Esophagus muscularis mucosa (tissue), 4 donors: ENCODE measurements at regions not wholly inside any gene's neighbourhood (a gene's known extent, or its start where the extent isn't known, plus 50 kb on each side); places are given as distances from the start of the nearest gene placed in this dataset.

ENCODE experiments used
- DNase-seq: peaks from one replicate; pipeline ENCODE4 v3.0.0-alpha.2; 2017; ENCODE audit errors: extremely low spot score
- H3K27ac ChIP-seq, 4 donors: fragments of 200-600 bp; sonication (generic); replicated peaks in 1 of 4; 1 replicate in 3 of 4; 2 replicates in 1 of 4; pipeline ENCODE4 v1.5.1; 2016 to 2019; ENCODE audit warnings: mild to moderate bottlenecking in 1 of 4
- H3K27me3 ChIP-seq, 4 donors: fragments of 200-600 bp; sonication (generic); one replicate each; pipeline versions ENCODE4 v1.5.1 to v1.6.0; 2016 to 2019
- H3K36me3 ChIP-seq, 4 donors: fragments of 200-600 bp; sonication (generic); one replicate each; pipeline ENCODE4 v1.5.1; 2016 to 2019
- H3K4me1 ChIP-seq, 4 donors: fragments of 200-600 bp; sonication (generic); one replicate each; pipeline ENCODE4 v1.5.1; 2016 to 2019
- H3K4me3 ChIP-seq, 4 donors: fragments of 200-600 bp; sonication (generic); 1 replicate in 2 of 4; 2 replicates in 2 of 4; pipeline ENCODE4 v1.5.1; 2016 to 2019; ENCODE audit warnings: mild to moderate bottlenecking in 4 of 4, moderate library complexity in 1 of 4
- H3K9me3 ChIP-seq, 4 donors: fragments of 200-600 bp; sonication (generic); 1 replicate in 3 of 4; 2 replicates in 1 of 4; pipeline ENCODE4 v1.5.1; 2016 to 2019
- CTCF ChIP-seq, 3 experiments: fragments of 200-600 bp in 2 of 3; fragments of 450-650 bp in 1 of 3; sonication (generic) in 2 of 3; IDR thresholded peaks; one replicate each; pipeline ENCODE4 v1.5.1; 2017 to 2019; ENCODE audit warnings: antibody characterized with exemption in 3 of 3, mild to moderate bottlenecking in 2 of 3, moderate library complexity in 1 of 3
- EP300 ChIP-seq: sonication (generic); formaldehyde crosslinking; IDR thresholded peaks from one replicate; pipeline ENCODE4 v1.6.1; 2017; ENCODE audit warnings: antibody characterized with exemption
- POLR2A ChIP-seq: fragments of 450-650 bp; IDR thresholded peaks from one replicate; pipeline ENCODE4 v1.6.1; 2017; ENCODE audit warnings: antibody characterized with exemption, moderate library complexity, mild to moderate bottlenecking, low read depth
- POLR2AphosphoS5 ChIP-seq, 2 donors: sonication (generic); formaldehyde crosslinking; IDR thresholded peaks; one replicate each; pipeline ENCODE4 v1.6.1; 2017; ENCODE audit warnings: antibody characterized with exemption in 2 of 2
- WGBS: methylation state at CpG from one replicate; pipeline ENCODE4 v1.1.5; 2018; 5-methylcytosine and 5-hydroxymethylcytosine counted together
- intact Hi-C: fragments of 100-400 bp; cut with DNase I; formaldehyde crosslinking; loops from one replicate; pipeline ENCODE4 v1.15.1; 2023

GRCh38 chr17:73834684-73835343, 190.6 kb upstream of the SDK2 start:
- peaks cover 0 to 74% (median 3%) of the 10 kb centered on the region in 4 donors for H3K27me3 ChIP-seq
- intact Hi-C loops = no loop called here
- DNase-seq = no peak

GRCh38 chr17:73835605-73836004, 191.4 kb upstream of the SDK2 start:
- H3K27me3 ChIP-seq = peaks cover 0 to 75% (median 3%) of the 10 kb centered on the region in 4 donors
- no peaks in the 10 kb centered on the region for H3K36me3 ChIP-seq
- H3K4me1 ChIP-seq = no peaks in the 10 kb centered on the region
- 16% methylated on average over 8 of the region's 8 CpGs for WGBS
- H3K27ac ChIP-seq = no peak overlapping the region
- no peaks in the 10 kb centered on the region for H3K9me3 ChIP-seq
- DNase-seq = no peak
- H3K4me3 ChIP-seq = no peak overlapping the region
- intact Hi-C loops = no loop called here
- no peak for TF ChIP-seq POLR2A
- TF ChIP-seq CTCF (IDR thresholded peaks at IDR 0.05) = no peak
- TF ChIP-seq POLR2AphosphoS5 (IDR thresholded peaks at IDR 0.05) = no peak
- no peak for TF ChIP-seq EP300

More at GRCh38 chr17:73834684-73835343, 190.6 kb upstream of the SDK2 start:
- no peak overlapping the region for H3K27ac ChIP-seq
- H3K4me1 ChIP-seq = no peaks in the 10 kb centered on the region
- H3K4me3 ChIP-seq = no peak overlapping the region
- no peaks in the 10 kb centered on the region for H3K36me3 ChIP-seq
- no peak for TF ChIP-seq POLR2A
- TF ChIP-seq POLR2AphosphoS5 (IDR thresholded peaks at IDR 0.05) = no peak
- no peak for TF ChIP-seq CTCF (IDR thresholded peaks at IDR 0.05)
- no peak for TF ChIP-seq EP300
- no peaks in the 10 kb centered on the region for H3K9me3 ChIP-seq
- 71% methylated on average over 17 of the region's 17 CpGs for WGBS

GRCh38 chr17:73838815-73839214, 194.6 kb upstream of the SDK2 start:
- Histone ChIP-seq H3K27me3 (peaks cover 0 to 78% (median 3%) of the 10 kb centered on the region in 4 donors), H3K4me1 (no peaks in the 10 kb centered on the region), H3K36me3 (no peaks in the 10 kb centered on the region), H3K9me3 (no peaks in the 10 kb centered on the region), H3K27ac (no peak overlapping the region), H3K4me3 (no peak overlapping the region)
- 65% methylated on average over 2 of the region's 5 CpGs for WGBS
- TF ChIP-seq POLR2AphosphoS5 (IDR thresholded peaks at IDR 0.05) (no peak), CTCF (IDR thresholded peaks at IDR 0.05) (no peak), POLR2A (no peak), EP300 (no peak)
- intact Hi-C loops = no loop called here
- DNase-seq = no peak

GRCh38 chr17:73840829-73841228, 196.6 kb upstream of the SDK2 start:
- Histone ChIP-seq H3K27ac (no peak overlapping the region), H3K4me1 (no peaks in the 10 kb centered on the region), H3K9me3 (no peaks in the 10 kb centered on the region), H3K36me3 (no peaks in the 10 kb centered on the region), H3K27me3 (peaks cover 0 to 62% (median 0%) of the 10 kb centered on the region in 4 donors), H3K4me3 (no peak overlapping the region)
- WGBS = 57% methylated on average over 1 of the region's 1 CpG
- no peak for TF ChIP-seq EP300
- no peak for TF ChIP-seq CTCF (IDR thresholded peaks at IDR 0.05)
- no peak for TF ChIP-seq POLR2A
- TF ChIP-seq POLR2AphosphoS5 (IDR thresholded peaks at IDR 0.05) = no peak
- no peak for DNase-seq
- intact Hi-C loops = no loop called here
